K562 (cell line): ENCODE measurements at regions not wholly inside any gene's neighbourhood (a gene's known extent, or its start where the extent isn't known, plus 50 kb on each side); places are given as distances from the start of the nearest gene placed in this dataset.

Source experiments
- ATF1 ChIP-seq, 2 experiments: fragments of 450-650 bp in 1 of 2; IDR thresholded peaks; 2 replicates each; pipeline ENCODE4 v1.6.1; 2016; ENCODE audit warnings: missing compliant biosample characterization in 1 of 2, missing genetic modification characterization in 1 of 2
- BRD9 ChIP-seq: fragments of 450-650 bp; IDR thresholded peaks from 2 replicates; pipeline ENCODE4 v1.6.1; 2018; ENCODE audit warnings: low read depth; ENCODE audit not compliant: partially characterized antibody
- MEF2A ChIP-seq: IDR thresholded peaks from 2 replicates; pipeline ENCODE4 v1.6.1; 2011; ENCODE audit warnings: low read depth, mild to moderate bottlenecking, low read length, moderate library complexity; ENCODE audit not compliant: control insufficient read depth
- MYBL2 ChIP-seq, 2 experiments: fragments of 450-650 bp in 1 of 2; sonication (generic) in 1 of 2; formaldehyde crosslinking in 1 of 2; IDR thresholded peaks; 2 replicates each; pipeline versions ENCODE4 v1.6.1 to v1.8.1; 2017 to 2022; ENCODE audit warnings: borderline replicate concordance in 1 of 2, inconsistent platforms in 1 of 2, low read depth in 1 of 2, mild to moderate bottlenecking in 1 of 2, missing genetic modification reagents in 1 of 2, moderate library complexity in 1 of 2
- NFATC3 ChIP-seq: fragments of 450-650 bp; IDR thresholded peaks from 2 replicates; pipeline ENCODE4 v1.6.1; 2017; ENCODE audit warnings: mild to moderate bottlenecking
- NFIC ChIP-seq: fragments of 450-650 bp; IDR thresholded peaks from 2 replicates; pipeline ENCODE4 v1.6.1; 2017; ENCODE audit warnings: mild to moderate bottlenecking, inconsistent platforms
- RAD21 ChIP-seq, 2 experiments: fragments of 250-450 bp in 1 of 2; fragments of 450-650 bp in 1 of 2; sonication (Bioruptor Pico) in 1 of 2; formaldehyde crosslinking in 1 of 2; IDR thresholded peaks in 1 of 2; conservative IDR thresholded peaks in 1 of 2; 2 replicates each; pipeline versions ENCODE4 v1.4.0 to v1.8.0; 2020 to 2022; ENCODE audit warnings: mild to moderate bottlenecking in 2 of 2, moderate library complexity in 1 of 2
- RBBP5 ChIP-seq: fragments of 200-600 bp; sonication (generic); IDR thresholded peaks from 2 replicates; pipeline ENCODE4 v1.6.1; 2012; ENCODE audit warnings: borderline replicate concordance, mild to moderate bottlenecking, low read length, control low read depth, inconsistent platforms; ENCODE audit not compliant: insufficient read depth, poor library complexity, severe bottlenecking
- TAL1 ChIP-seq: fragments of 450-650 bp; IDR thresholded peaks from 2 replicates; pipeline ENCODE4 v1.6.1; 2016; ENCODE audit warnings: mild to moderate bottlenecking
- TFE3 ChIP-seq: fragments of 450-650 bp; formaldehyde crosslinking; IDR thresholded peaks from 2 replicates; pipeline ENCODE4 v1.4.0; 2020; ENCODE audit warnings: mild to moderate bottlenecking, mixed read lengths
- THAP7 ChIP-seq: fragments of 250-450 bp; sonication (Bioruptor Pico); IDR thresholded peaks from 2 replicates; pipeline ENCODE4 v1.5.0; 2021
- TSC22D4 ChIP-seq: fragments of 450-650 bp; IDR thresholded peaks from 2 replicates; pipeline ENCODE4 v1.6.1; 2016; ENCODE audit warnings: missing genetic modification characterization, missing biosample characterization, control low read depth
- ZNF212 ChIP-seq: fragments of 450-650 bp; formaldehyde crosslinking; IDR thresholded peaks from 2 replicates; pipeline ENCODE4 v1.4.0; 2020; ENCODE audit warnings: mild to moderate bottlenecking
- ZNF780A ChIP-seq: fragments of 250-450 bp; sonication (Bioruptor Pico); IDR thresholded peaks from 2 replicates; pipeline ENCODE4 v1.5.0; 2021; ENCODE audit warnings: mild to moderate bottlenecking
- TF ChIP-seq, protein P1 (sequence below): fragments of 150-350 bp; conservative IDR thresholded peaks from 2 replicates; pipeline ENCODE4 v1.6.1; 2014; ENCODE audit warnings: low read length

- TF ChIP-seq MYBL2 (IDR thresholded peaks at IDR 0.05; ENCODE audit: low read depth): no peak
- TF ChIP-seq MYBL2 (CRISPR knock-in tag; IDR thresholded peaks at IDR 0.05; ENCODE audit: borderline replicate concordance): no peak
- no peak for TF ChIP-seq THAP7 (CRISPR knock-in tag)
- TF ChIP-seq TFE3 (CRISPR knock-in tag): no peak
- peak in 1 of 2 experiments; percentile 24; a peak in 1 of 4 replicates for TF ChIP-seq RAD21 (CRISPR knock-in tag; conservative IDR thresholded peaks at IDR 0.05 in 1 of 2, IDR thresholded peaks at IDR 0.05 in 1 of 2)
- TF ChIP-seq, protein P1, sequence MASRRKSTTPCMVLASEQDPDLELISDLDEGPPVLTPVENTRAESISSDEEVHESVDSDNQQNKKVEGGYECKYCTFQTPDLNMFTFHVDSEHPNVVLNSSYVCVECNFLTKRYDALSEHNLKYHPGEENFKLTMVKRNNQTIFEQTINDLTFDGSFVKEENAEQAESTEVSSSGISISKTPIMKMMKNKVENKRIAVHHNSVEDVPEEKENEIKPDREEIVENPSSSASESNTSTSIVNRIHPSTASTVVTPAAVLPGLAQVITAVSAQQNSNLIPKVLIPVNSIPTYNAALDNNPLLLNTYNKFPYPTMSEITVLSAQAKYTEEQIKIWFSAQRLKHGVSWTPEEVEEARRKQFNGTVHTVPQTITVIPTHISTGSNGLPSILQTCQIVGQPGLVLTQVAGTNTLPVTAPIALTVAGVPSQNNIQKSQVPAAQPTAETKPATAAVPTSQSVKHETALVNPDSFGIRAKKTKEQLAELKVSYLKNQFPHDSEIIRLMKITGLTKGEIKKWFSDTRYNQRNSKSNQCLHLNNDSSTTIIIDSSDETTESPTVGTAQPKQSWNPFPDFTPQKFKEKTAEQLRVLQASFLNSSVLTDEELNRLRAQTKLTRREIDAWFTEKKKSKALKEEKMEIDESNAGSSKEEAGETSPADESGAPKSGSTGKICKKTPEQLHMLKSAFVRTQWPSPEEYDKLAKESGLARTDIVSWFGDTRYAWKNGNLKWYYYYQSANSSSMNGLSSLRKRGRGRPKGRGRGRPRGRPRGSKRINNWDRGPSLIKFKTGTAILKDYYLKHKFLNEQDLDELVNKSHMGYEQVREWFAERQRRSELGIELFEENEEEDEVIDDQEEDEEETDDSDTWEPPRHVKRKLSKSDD: no peak
- peak; percentile 45; the same call in 1 of the 2 replicates for TF ChIP-seq NFIC
- TF ChIP-seq MEF2A: no peak
- TF ChIP-seq RBBP5: no peak
- TF ChIP-seq TAL1: no peak
- no peak for TF ChIP-seq NFATC3
- TF ChIP-seq BRD9: no peak
- no peak for TF ChIP-seq TSC22D4 (tag)
- no peak for TF ChIP-seq ATF1 (CRISPR knock-in tag; IDR thresholded peaks at IDR 0.05)
- peak; percentile 25; the same call in 1 of the 2 replicates for TF ChIP-seq ATF1 (tag; IDR thresholded peaks at IDR 0.05)
- TF ChIP-seq ZNF212: no peak
- no peak for TF ChIP-seq ZNF780A (CRISPR knock-in tag)
Observed at GRCh38 chr15:38072348-38073177, 138.1 kb downstream of the TMCO5A start (continued).
